ENCODE measurements at regions not wholly inside any gene's neighbourhood (a gene's known extent, or its start where the extent isn't known, plus 50 kb on each side); places are given as distances from the start of the nearest gene placed in this dataset.

- Histone ChIP-seq H3F3A (ENCODE audit: insufficient read depth, low read length) (no peaks in the 10 kb centered on the region), H3K4me1 (ENCODE audit: insufficient read depth, low read length, severe bottlenecking) (no peaks in the 10 kb centered on the region), H3K9ac (ENCODE audit: low read length) (no peak overlapping the region), H3K9me2 (ENCODE audit: low read depth, low read length) (no peaks in the 10 kb centered on the region), H3K4me3 (ENCODE audit: low read depth, low read length, poor library complexity, severe bottlenecking) (no peak overlapping the region), H2AFZ (ENCODE audit: low read length) (no peak overlapping the region), H3K9me3 (ENCODE audit: low read length) (no peaks in the 10 kb centered on the region), H3K4me2 (ENCODE audit: low read length) (no peak overlapping the region), H3K79me2 (ENCODE audit: insufficient read depth, low read length) (no peaks in the 10 kb centered on the region), H4K20me1 (ENCODE audit: insufficient read depth, low read length) (no peaks in the 10 kb centered on the region), H3K27me3 (ENCODE audit: insufficient read depth, low read length) (no peaks in the 10 kb centered on the region), H3K27ac (ENCODE audit: low read depth, low read length, poor library complexity, severe bottlenecking) (no peak overlapping the region), H3K36me3 (ENCODE audit: insufficient read depth, low read length) (no peaks in the 10 kb centered on the region)
- TF ChIP-seq EZH2 (IDR thresholded peaks at IDR 0.05; ENCODE audit: borderline replicate concordance, low read length) (no peak), CTCF (IDR thresholded peaks at IDR 0.05; ENCODE audit: low read length) (no peak)
Observed at GRCh38 chr16:35410438-35410837, 1951.0 kb downstream of the TP53TG3F start.

GRCh38 chr16:35411156-35411555 is 1951.7 kb downstream of the TP53TG3F start:
- TF ChIP-seq CTCF (IDR thresholded peaks at IDR 0.05; ENCODE audit: low read length) (no peak), EZH2 (IDR thresholded peaks at IDR 0.05; ENCODE audit: borderline replicate concordance, low read length) (no peak)
- no peaks in the 10 kb centered on the region for H3K9me3 ChIP-seq (ENCODE audit: low read length)
- H4K20me1 ChIP-seq (ENCODE audit: insufficient read depth, low read length), result no peaks in the 10 kb centered on the region

GRCh38 chr16:35414139-35414538 is 1954.7 kb downstream of the TP53TG3F start:
- no peaks in the 10 kb centered on the region for H3K36me3 ChIP-seq (ENCODE audit: insufficient read depth, low read length)
- H3K27me3 ChIP-seq (ENCODE audit: insufficient read depth, low read length), result no peaks in the 10 kb centered on the region
- no peak overlapping the region for H3K27ac ChIP-seq (ENCODE audit: low read depth, low read length, poor library complexity, severe bottlenecking)
- H3K9me2 ChIP-seq (ENCODE audit: low read depth, low read length), result no peaks in the 10 kb centered on the region
- no peaks in the 10 kb centered on the region for H4K20me1 ChIP-seq (ENCODE audit: insufficient read depth, low read length)
- no peaks in the 10 kb centered on the region for H3K79me2 ChIP-seq (ENCODE audit: insufficient read depth, low read length)
- no peak overlapping the region for H2AFZ ChIP-seq (ENCODE audit: low read length)
- H3F3A ChIP-seq (ENCODE audit: insufficient read depth, low read length), result no peaks in the 10 kb centered on the region
- H3K4me1 ChIP-seq (ENCODE audit: insufficient read depth, low read length, severe bottlenecking), result no peaks in the 10 kb centered on the region
- no peak overlapping the region for H3K9ac ChIP-seq (ENCODE audit: low read length)
- H3K4me3 ChIP-seq (ENCODE audit: low read depth, low read length, poor library complexity, severe bottlenecking), result no peak overlapping the region
- no peaks in the 10 kb centered on the region for H3K9me3 ChIP-seq (ENCODE audit: low read length)
- no peak for TF ChIP-seq CTCF (IDR thresholded peaks at IDR 0.05; ENCODE audit: low read length)
- no peak for TF ChIP-seq EZH2 (IDR thresholded peaks at IDR 0.05; ENCODE audit: borderline replicate concordance, low read length)
- H3K4me2 ChIP-seq (ENCODE audit: low read length), result no peak overlapping the region

More at GRCh38 chr16:35411156-35411555, 1951.7 kb downstream of the TP53TG3F start:
- Histone ChIP-seq H3K27me3 (ENCODE audit: insufficient read depth, low read length) (no peaks in the 10 kb centered on the region), H3K4me1 (ENCODE audit: insufficient read depth, low read length, severe bottlenecking) (no peaks in the 10 kb centered on the region), H3K4me3 (ENCODE audit: low read depth, low read length, poor library complexity, severe bottlenecking) (no peak overlapping the region), H3F3A (ENCODE audit: insufficient read depth, low read length) (no peaks in the 10 kb centered on the region), H3K9ac (ENCODE audit: low read length) (no peak overlapping the region), H2AFZ (ENCODE audit: low read length) (no peak overlapping the region), H3K4me2 (ENCODE audit: low read length) (no peak overlapping the region), H3K27ac (ENCODE audit: low read depth, low read length, poor library complexity, severe bottlenecking) (no peak overlapping the region), H3K36me3 (ENCODE audit: insufficient read depth, low read length) (no peaks in the 10 kb centered on the region), H3K9me2 (ENCODE audit: low read depth, low read length) (no peaks in the 10 kb centered on the region), H3K79me2 (ENCODE audit: insufficient read depth, low read length) (no peaks in the 10 kb centered on the region)

Data from OCI-LY1 (cell line).